ENCODE measurements at regions not wholly inside any gene's neighbourhood (a gene's known extent, or its start where the extent isn't known, plus 50 kb on each side); places are given as distances from the start of the nearest gene placed in this dataset.
"Not testable (repeated sequence)": the region's sequence is repeated elsewhere in the genome, so short reads cannot be mapped to it uniquely, and the experiment has no call there.

GRCh38 chr7:9231630-9232121 is 798.3 kb downstream of the NXPH1 start:
- DNase-seq, result no peak

DNA sequence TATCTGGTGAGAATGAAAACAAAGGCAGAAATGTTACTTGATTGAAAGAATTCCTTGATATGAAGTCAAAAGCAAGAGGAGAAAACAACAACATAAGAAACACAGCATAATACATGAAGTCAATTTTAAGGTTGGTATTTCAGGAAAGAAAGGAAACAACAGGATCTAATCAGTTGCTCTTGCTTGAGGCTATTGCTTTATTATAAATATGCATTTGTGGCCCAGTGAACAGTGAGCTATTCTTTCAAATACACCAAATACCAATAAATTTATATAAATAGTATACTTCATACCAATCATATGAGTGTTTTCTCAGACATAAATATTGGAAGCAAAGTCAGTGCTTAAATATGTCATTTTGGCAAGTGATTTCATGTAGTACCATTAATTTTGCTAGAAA is 806.6 kb downstream of the NXPH1 start:
- DNase-seq, result no peak

- no peak for DNase-seq
Measured at GRCh38 chr7:9241826-9242225, 808.4 kb downstream of the NXPH1 start.

GRCh38 chr7:9242636-9243035 is 809.2 kb downstream of the NXPH1 start:
- DNase-seq, result no peak

DNA sequence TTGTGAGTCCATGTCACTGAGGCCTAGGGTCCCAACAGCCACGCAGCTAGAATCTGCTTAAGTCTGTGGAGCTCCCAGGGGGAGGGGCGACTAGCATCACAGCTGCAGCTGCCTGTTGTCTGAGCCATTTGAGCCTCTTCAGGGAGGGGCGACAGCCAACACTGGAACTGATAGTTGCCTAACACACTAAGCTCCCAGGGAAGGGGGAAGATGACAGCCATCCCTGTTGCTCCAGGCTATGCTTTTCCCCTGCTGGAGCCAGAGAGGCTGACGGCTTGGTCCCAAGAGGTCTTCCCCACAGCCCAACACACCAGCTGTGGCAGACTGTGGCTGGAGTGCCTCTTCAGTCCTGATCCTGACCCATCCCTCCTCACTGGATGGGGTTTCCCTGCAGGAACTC is 817.5 kb downstream of the NXPH1 start:
- no peak for DNase-seq

DNA sequence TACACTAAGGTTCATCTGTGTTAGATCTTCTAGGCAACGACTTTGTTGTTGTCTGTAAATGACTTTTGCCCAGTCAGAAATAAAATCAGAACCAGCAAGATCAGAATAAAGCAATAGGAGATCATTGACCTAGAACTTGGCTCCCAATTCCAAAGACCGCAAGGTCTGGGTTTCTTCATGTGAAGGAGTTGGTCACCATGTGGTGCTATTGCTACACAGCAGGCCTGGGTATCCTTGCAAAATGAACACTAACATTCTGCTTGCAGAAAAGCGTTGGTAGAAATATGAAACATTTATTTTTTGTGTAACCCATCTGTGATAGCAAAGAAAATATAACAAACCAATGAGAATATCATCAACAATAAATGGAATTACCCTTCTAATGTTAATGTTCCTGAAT is 831.0 kb downstream of the NXPH1 start:
- DNase-seq, result no peak

DNA sequence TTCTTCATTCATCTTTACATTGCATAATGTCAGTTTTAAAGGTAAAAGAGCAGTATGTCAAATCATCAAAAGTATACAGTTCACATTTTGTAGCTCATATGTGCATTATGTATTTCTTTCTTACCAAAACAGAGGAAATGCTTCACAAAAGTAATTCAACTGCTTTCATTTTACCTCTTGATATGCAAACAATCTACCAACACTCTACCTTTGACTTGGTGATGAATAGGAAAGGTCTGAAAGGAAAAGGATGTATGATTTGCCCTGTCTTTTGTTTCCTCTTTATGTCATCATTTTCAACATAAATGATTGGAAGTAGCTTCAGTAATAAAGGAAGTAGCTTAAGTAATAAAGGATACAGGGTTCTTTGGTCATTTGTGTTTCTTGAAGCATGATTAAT is 846.7 kb downstream of the NXPH1 start:
- DNase-seq, result no peak

DNA sequence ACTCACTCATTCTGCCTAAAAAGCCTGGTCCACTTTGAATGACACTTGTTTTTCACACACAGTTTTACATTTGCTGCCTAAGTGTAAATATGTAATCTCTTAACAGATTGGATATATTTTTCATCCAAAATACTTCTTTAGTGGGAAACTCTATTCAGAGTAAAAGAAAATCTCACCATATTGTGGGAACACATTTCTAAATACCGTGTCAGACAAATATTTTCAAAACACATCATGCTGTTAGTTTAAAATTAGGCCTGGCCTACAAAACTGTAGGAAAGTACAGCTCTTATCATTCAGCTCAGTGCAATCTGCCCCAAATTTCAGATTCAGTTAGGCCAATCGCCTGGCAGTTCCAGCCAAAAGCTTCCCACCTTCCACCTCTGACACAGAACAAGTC is 849.8 kb downstream of the NXPH1 start:
- no peak for DNase-seq

GRCh38 chr7:9302436-9302835 is 869.0 kb downstream of the NXPH1 start:
- DNase-seq, result no peak

- no peak for DNase-seq
Measured at GRCh38 chr7:9307131-9307530, 873.7 kb downstream of the NXPH1 start.

- DNase-seq, result no peak
Measured at GRCh38 chr7:9324513-9324912, 891.1 kb downstream of the NXPH1 start.

GRCh38 chr7:9328296-9328695 is 894.9 kb downstream of the NXPH1 start:
- DNase-seq, result no peak

GRCh38 chr7:9349625-9350024 is 916.2 kb downstream of the NXPH1 start:
- DNase-seq, result no peak

DNA sequence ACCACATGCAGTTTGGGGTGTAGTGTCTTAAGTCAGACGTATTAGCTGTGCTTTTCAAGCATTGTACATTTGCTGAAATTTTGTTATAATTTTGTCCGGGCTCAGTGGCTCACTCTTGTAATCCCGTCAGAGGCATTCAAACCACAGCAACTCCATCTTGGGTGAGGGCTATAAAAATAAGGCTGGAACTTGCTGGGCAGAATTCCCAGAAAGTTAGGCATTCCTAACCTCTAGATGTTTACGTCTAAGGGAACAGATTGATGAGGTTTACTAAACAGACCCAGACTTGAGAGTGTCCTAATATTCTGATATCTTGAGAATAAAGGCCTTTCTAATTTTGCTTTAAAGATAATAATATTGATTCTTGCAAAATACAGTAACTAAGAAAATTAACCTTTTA is 957.8 kb downstream of the NXPH1 start:
- no peak for DNase-seq

- DNase-seq, result no peak
Measured at GRCh38 chr7:9391984-9392383, 958.6 kb downstream of the NXPH1 start.

DNA sequence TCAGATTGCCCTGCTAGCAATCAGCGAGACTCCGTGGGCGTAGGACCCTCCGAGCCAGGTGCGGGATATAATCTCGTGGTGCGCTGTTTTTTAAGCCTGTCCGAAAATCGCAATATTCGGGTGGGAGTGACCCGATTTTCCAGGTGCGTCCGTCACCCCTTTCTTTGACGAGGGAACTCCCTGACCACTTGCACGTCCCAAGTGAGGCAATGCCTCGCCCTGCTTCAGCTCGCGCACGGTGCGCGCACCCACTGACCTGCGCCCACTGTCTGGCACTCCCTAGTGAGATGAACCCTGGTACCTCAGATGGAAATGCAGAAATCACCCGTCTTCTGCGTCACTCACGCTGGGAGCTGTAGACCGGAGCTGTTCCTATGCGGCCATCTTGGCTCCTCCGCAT is 971.0 kb downstream of the NXPH1 start:
- DNase-seq, result not testable (repeated sequence)

- DNase-seq, result no peak
Measured at GRCh38 chr7:9407816-9408215, 974.4 kb downstream of the NXPH1 start.

DNA sequence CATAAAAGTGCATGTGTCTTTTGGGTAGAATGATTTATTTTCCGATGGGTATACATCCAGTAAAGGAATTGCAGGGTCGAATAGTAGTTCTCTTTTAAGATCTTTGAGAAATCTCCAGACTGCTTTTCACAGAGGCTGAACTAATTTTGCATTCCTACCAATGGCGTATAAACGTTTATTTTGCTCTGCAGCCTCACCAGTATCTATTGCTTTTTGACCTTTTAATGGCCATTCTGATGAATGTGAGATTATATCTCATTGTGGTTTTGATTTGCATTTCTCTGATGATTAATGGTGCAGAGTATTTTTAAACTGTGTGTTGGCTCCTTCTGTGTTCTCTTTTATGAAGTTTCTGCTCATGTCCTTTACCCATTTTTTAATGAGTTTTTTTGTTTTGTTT is 1020.1 kb downstream of the NXPH1 start:
- no peak for DNase-seq

GRCh38 chr7:9488555-9488954 is 1055.1 kb downstream of the NXPH1 start:
- DNase-seq, result no peak

DNA sequence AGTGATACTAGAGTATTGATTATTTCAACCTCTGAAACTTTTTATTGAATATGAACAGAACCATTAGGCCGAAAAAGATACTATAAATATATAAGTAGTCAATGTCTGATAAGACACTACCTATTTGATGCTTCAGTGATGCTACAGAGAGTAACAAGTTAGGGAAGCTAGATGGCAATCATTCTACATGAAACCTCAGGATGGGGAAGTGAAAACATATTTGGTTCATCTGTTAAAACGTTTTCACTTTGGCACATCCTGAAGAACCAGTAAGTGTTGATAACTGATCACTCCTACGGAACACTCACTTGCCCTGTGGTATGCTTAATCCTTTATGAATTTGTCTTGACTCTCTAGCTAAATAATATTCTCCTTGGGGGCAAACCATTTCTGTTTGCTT is 1064.9 kb downstream of the NXPH1 start:
- DNase-seq, result no peak

DNA sequence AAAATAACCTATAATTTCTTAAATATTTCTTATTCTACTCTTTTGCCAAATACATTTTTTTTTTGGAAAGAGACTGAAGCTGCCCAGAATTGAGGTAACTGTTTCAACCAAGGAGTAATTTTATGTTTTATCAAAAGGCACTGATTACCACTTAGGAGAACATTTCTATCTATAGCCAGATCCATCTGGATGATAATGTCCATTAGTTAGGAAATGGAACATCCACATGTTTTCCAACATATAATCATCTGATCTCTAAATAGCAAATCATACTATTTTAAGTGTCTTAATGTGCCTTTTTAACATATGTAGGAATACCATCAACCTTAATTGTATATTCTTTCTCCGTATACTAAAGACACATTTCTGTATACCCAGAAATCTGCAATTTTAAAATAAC is 1068.9 kb downstream of the NXPH1 start:
- DNase-seq, result no peak

- DNase-seq, result no peak
Measured at GRCh38 chr7:9504678-9505077, 1071.3 kb downstream of the NXPH1 start.

GRCh38 chr7:9505516-9505915 is 1072.1 kb downstream of the NXPH1 start:
- no peak for DNase-seq

- no peak for DNase-seq
Measured at GRCh38 chr7:9507290-9507689, 1073.9 kb downstream of the NXPH1 start.

DNA sequence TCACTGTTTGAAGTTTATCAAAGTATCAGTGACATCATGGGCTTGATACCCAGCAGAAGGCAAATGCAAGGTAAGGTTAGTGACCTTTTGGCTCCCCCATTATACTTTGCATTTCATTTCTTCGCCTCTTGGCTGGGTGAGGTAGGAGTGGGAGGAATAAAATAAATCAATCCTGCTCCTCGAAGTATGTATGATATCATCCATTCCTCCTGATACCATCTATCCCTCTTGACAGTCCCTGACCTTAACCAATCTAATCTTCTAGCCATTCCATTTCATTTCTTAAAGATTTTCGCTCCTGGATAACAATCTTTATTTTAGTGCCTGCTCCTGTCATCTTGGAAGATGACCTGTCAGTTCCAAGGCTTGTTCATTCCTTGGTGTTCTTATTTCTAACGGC is 1083.3 kb downstream of the NXPH1 start:
- DNase-seq, result no peak

DNA sequence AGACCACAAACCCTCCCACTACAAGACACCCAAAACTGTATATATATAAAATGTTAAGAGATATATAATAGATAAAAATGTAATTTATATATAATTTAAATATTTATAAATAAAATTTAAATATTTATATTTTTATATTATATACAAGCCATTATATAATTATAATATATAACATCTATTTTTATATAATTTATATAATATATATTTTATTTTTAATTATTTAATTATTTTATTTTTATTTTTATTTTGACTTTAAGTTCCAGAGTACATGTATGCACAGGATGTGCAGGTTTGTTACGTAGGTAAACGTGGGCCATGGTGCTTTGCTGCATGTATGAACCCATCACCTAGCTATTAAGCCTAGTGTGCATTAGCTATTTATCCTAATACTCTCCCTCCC is 1090.2 kb downstream of the NXPH1 start:
- no peak for DNase-seq
